ENCODE measurements at regions not wholly inside any gene's neighbourhood (a gene's known extent, or its start where the extent isn't known, plus 50 kb on each side); places are given as distances from the start of the nearest gene placed in this dataset.
"Not testable (repeated sequence)": the region's sequence is repeated elsewhere in the genome, so short reads cannot be mapped to it uniquely, and the experiment has no call there.

DNA sequence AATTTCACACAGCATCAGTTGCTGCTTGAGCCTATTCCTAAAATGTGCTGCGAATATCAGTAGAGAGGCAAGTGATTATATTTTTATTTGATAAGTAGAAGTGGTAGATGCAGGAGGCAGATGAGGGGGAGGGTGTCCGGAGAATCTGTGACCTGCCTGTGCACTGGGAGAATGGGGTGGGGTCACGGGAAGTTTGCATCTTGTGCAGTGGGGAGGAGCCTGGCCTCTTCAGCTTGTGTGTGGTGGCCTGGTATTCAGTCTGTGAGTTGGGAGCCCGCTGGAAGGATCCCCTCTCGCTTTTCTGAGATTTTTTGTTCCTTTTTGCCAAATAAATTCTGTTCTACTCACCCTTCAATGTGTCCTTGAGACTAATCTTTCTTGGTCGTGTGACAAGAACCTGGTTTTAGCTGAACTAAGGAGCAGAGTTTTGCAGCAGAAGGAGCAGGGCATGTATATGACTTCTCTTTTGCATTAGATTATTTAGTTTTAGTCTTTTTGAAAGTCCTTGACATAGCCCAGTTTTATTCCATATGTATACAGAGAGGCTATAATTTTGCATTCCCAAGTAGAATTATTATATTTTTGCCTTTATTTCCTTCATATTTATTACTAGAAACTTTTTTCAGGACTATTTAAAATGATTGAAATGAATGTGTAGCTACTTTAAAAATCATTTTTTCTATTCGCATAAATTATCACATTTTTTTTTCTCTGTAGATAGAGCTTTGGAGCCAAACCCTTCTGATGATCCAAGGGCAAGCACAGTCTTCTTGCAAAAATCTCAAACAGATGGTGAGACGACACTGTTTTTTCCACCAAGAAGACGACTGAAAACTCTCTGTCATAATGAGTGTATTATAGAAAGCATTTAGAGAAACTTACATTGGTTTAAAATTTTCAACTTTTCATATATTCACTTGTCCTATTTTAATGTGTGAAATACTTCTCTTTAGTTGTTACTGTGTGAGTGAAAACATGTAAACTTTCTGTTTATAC is 1257.2 kb downstream of the UQCRFS1 start:
- no peak overlapping the region for H3K27ac ChIP-seq
- 10% methylated on average over 9 of the region's 9 CpGs for WGBS (ENCODE audit: missing lambda C conversion rate)
- no peak overlapping the region for H3K4me2 ChIP-seq
- FAIRE-seq (peak; percentile 97), ATAC-seq (no peak), DNase-seq (ENCODE audit: low read depth in 1 of 2, low spot score in 1 of 2) (no peak)
- ChIA-PET POLR2A (no interaction called here), CTCF (interaction anchor here (0.8 to 3.2 kb wide), 4 partner anchors 11 to 35 kb away, joined by 3 to 7 read pairs (median 4); no protein-coding TSS in a partner anchor)
- H3K4me3 ChIP-seq, result no peak overlapping the region
- H3K4me1 ChIP-seq, result no peaks in the 10 kb centered on the region
- TF ChIP-seq TP53 (CRISPR knock-in tag; IDR thresholded peaks at IDR 0.05), result no peak
- no peak for TF ChIP-seq ESRRA (IDR thresholded peaks at IDR 0.05; ENCODE audit: borderline replicate concordance, low read length)
- TF ChIP-seq NR3C1 (IDR thresholded peaks at IDR 0.05), result no peak
- H3K9me3 ChIP-seq, result no peaks in the 10 kb centered on the region

DNA sequence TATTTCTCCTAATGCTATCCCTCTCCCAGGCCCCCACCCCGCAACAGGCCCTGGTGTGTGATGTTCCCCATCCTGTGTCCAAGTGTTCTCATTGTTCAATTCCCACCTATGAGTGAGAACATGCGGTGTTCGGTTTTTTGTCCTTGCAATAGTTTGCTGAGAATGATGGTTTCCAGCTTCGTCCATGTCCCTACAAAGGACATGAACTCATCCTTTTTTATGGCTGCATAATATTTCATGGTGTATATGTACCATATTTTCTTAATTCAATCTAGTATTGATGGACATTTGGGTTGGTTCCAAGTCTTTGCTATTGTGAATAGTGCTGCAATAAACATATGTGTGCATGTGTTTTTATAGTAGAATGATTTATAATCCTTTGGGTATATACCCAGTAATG is 1270.3 kb downstream of the UQCRFS1 start:
- POLR2A ChIA-PET; H3K4me1 ChIP-seq; FAIRE-seq; H3K4me3 ChIP-seq; CTCF ChIA-PET; ATAC-seq; H3K9me3 ChIP-seq; H3K27ac ChIP-seq; DNase-seq (ENCODE audit: low read depth in 1 of 2, low spot score in 1 of 2); H3K4me2 ChIP-seq: not testable (repeated sequence)
- WGBS (ENCODE audit: missing lambda C conversion rate), result 24% methylated on average over 4 of the region's 4 CpGs

GRCh38 chr19:27936139-27936538 is 1276.8 kb downstream of the UQCRFS1 start:
- POLR2A ChIA-PET, result no interaction called here
- ATAC-seq (no peak), FAIRE-seq (no peak), DNase-seq (ENCODE audit: low read depth in 1 of 2, low spot score in 1 of 2) (no peak)
- no peak overlapping the region for H3K4me2 ChIP-seq
- CTCF ChIA-PET, result interaction anchor here (0.9 to 1.4 kb wide), 2 partner anchors 10 to 31 kb away, joined by 3 to 4 read pairs; no protein-coding TSS in a partner anchor
- 0% methylated on average over 1 of the region's 1 CpG for WGBS (ENCODE audit: missing lambda C conversion rate)
- H3K27ac ChIP-seq, result no peak overlapping the region
- peaks cover 7% of the 10 kb centered on the region; the same call in 1 of the 3 replicates for H3K9me3 ChIP-seq
- no peak for TF ChIP-seq HDAC2 (IDR thresholded peaks at IDR 0.05)
- TF ChIP-seq, protein P1, sequence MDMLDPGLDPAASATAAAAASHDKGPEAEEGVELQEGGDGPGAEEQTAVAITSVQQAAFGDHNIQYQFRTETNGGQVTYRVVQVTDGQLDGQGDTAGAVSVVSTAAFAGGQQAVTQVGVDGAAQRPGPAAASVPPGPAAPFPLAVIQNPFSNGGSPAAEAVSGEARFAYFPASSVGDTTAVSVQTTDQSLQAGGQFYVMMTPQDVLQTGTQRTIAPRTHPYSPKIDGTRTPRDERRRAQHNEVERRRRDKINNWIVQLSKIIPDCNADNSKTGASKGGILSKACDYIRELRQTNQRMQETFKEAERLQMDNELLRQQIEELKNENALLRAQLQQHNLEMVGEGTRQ (IDR thresholded peaks at IDR 0.05), result no peak
- TF ChIP-seq NFE2L2 (conservative IDR thresholded peaks at IDR 0.05; ENCODE audit: low read length), result no peak
- no peak for TF ChIP-seq CBX2 (IDR thresholded peaks at IDR 0.05; ENCODE audit: borderline replicate concordance, low read depth)
- TF ChIP-seq BCL3 (IDR thresholded peaks at IDR 0.05), result no peak
- TF ChIP-seq HOXA7 (CRISPR knock-in tag; IDR thresholded peaks at IDR 0.05), result no peak
- no peak for TF ChIP-seq ZSCAN20 (CRISPR knock-in tag; IDR thresholded peaks at IDR 0.05)
- TF ChIP-seq GATA3 (IDR thresholded peaks at IDR 0.05; ENCODE audit: borderline replicate concordance), result no peak
- no peak for TF ChIP-seq RAD21 (conservative IDR thresholded peaks at IDR 0.05 in 1 of 2, IDR thresholded peaks at IDR 0.05 in 1 of 2)
- TF ChIP-seq HOXB13 (CRISPR knock-in tag; IDR thresholded peaks at IDR 0.05; ENCODE audit: low read depth), result no peak
- TF ChIP-seq CEBPB (IDR thresholded peaks at IDR 0.05), result no peak
- TF ChIP-seq BHLHE40 (IDR thresholded peaks at IDR 0.05; ENCODE audit: low read depth, low read length), result no peak
- no peak for TF ChIP-seq EHMT2 (IDR thresholded peaks at IDR 0.05; ENCODE audit: low read depth)
- no peak for TF ChIP-seq POLR2A (IDR thresholded peaks at IDR 0.05; ENCODE audit: low read length)
- no peak for TF ChIP-seq ZC3H11A (IDR thresholded peaks at IDR 0.05)
- no peak for TF ChIP-seq RNF2 (IDR thresholded peaks at IDR 0.05; ENCODE audit: borderline replicate concordance, low read depth)
- TF ChIP-seq, protein P2, sequence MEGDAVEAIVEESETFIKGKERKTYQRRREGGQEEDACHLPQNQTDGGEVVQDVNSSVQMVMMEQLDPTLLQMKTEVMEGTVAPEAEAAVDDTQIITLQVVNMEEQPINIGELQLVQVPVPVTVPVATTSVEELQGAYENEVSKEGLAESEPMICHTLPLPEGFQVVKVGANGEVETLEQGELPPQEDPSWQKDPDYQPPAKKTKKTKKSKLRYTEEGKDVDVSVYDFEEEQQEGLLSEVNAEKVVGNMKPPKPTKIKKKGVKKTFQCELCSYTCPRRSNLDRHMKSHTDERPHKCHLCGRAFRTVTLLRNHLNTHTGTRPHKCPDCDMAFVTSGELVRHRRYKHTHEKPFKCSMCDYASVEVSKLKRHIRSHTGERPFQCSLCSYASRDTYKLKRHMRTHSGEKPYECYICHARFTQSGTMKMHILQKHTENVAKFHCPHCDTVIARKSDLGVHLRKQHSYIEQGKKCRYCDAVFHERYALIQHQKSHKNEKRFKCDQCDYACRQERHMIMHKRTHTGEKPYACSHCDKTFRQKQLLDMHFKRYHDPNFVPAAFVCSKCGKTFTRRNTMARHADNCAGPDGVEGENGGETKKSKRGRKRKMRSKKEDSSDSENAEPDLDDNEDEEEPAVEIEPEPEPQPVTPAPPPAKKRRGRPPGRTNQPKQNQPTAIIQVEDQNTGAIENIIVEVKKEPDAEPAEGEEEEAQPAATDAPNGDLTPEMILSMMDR (IDR thresholded peaks at IDR 0.05), result no peak
- no peak for TF ChIP-seq E2F6 (IDR thresholded peaks at IDR 0.05; ENCODE audit: borderline replicate concordance, low read depth)
- TF ChIP-seq, protein P3, sequence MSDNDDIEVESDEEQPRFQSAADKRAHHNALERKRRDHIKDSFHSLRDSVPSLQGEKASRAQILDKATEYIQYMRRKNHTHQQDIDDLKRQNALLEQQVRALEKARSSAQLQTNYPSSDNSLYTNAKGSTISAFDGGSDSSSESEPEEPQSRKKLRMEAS (IDR thresholded peaks at IDR 0.05), result no peak
- TF ChIP-seq NPAS2 (CRISPR knock-in tag; IDR thresholded peaks at IDR 0.05; ENCODE audit: borderline replicate concordance), result no peak
- no peak overlapping the region for H3K4me3 ChIP-seq
- H3K4me1 ChIP-seq, result no peaks in the 10 kb centered on the region

All from A549 (cell line).